GM12878 (cell line): ENCODE measurements at regions not wholly inside any gene's neighbourhood (a gene's known extent, or its start where the extent isn't known, plus 50 kb on each side); places are given as distances from the start of the nearest gene placed in this dataset.

Source experiments
- ATAC-seq: fragments of 200-7000 bp; cut with Tn5 transposase; 3 replicates; pipeline ENCODE4 v1.9.1; 2020; ENCODE audit warnings: mild to moderate bottlenecking, moderate library complexity
- BruUV-seq: library from RNA; stranded (reverse); fragments of 400-500 nt; replicated peaks from 2 replicates; lab custom pipeline; 2021; lab: Mats Ljungman, UMichigan
- CTCF ChIA-PET: fragments of 300-600 bp; sonication (Branson Sonifier 250); formaldehyde crosslinking; extraction: SDS; loops from one replicate; lab custom pipeline; 2021; ENCODE audit warnings: inconsistent platforms; lab: Yijun Ruan, JAX
- POLR2A ChIA-PET: fragments of 350-600 bp; formaldehyde crosslinking; extraction: SDS; loops from one replicate; lab custom pipeline; 2021; ENCODE audit warnings: inconsistent platforms; lab: Charles Lee
- RAD21 ChIA-PET: fragments of 300-600 bp; sonication (Branson Sonifier 250); formaldehyde crosslinking; loops from one replicate; lab custom pipeline; 2023; ENCODE audit warnings: antibody characterized with exemption; ENCODE audit not compliant: unreplicated experiment; lab: Charles Lee
- SMC1A ChIA-PET: fragments of 300-600 bp; sonication (Branson Sonifier 250); formaldehyde crosslinking; loops from one replicate; lab custom pipeline; 2023; ENCODE audit not compliant: unreplicated experiment, uncharacterized antibody; lab: Charles Lee
- DNase-seq: peaks from one replicate; pipeline ENCODE4 v3.0.0-alpha.2; 2011; ENCODE audit warnings: low read depth, low spot score
- FAIRE-seq: peaks from 3 replicates; lab custom pipeline; 2011; peaks lifted over from hg19 to GRCh38; lab: Jason Lieb, UNC
- H2AFZ ChIP-seq: 2 replicates; pipeline ENCODE4 v1.6.0; 2011; ENCODE audit warnings: low read depth, low read length, control low read depth; ENCODE audit not compliant: control insufficient read depth
- H3K27ac ChIP-seq: 2 replicates; pipeline ENCODE4 v1.5.1; 2011; ENCODE audit warnings: control low read depth; ENCODE audit not compliant: control insufficient read depth, insufficient read depth
- H3K27me3 ChIP-seq, 2 experiments: replicated peaks in 1 of 2; 2 replicates each; pipeline versions ENCODE4 v1.6.0 to v1.6.1; 2011; ENCODE audit warnings: low read length in 1 of 2; ENCODE audit not compliant: control insufficient read depth in 2 of 2, insufficient read depth in 2 of 2
- H3K36me3 ChIP-seq, 2 experiments: 2 replicates each; pipeline ENCODE4 v1.5.1; 2011; ENCODE audit warnings: low read length in 1 of 2; ENCODE audit not compliant: control insufficient read depth in 2 of 2, insufficient read depth in 2 of 2
- H3K4me1 ChIP-seq: 2 replicates; pipeline ENCODE4 v1.6.1; 2011; ENCODE audit warnings: mild to moderate bottlenecking, low read length, moderate library complexity, mixed read lengths; ENCODE audit not compliant: control insufficient read depth, insufficient read depth
- H3K4me2 ChIP-seq: 2 replicates; pipeline ENCODE4 v1.6.0; 2011; ENCODE audit warnings: control low read depth; ENCODE audit not compliant: control insufficient read depth, insufficient read depth
- H3K4me3 ChIP-seq: fragments of 200-600 bp; sonication (generic); 2 replicates; pipeline ENCODE4 v1.5.1; 2016
- H3K79me2 ChIP-seq: 2 replicates; pipeline ENCODE4 v1.6.0; 2011; ENCODE audit warnings: low read length; ENCODE audit not compliant: control insufficient read depth, insufficient read depth
- H3K9ac ChIP-seq: 2 replicates; pipeline ENCODE4 v1.8.0; 2011; ENCODE audit warnings: low read length, control low read depth, mixed read lengths; ENCODE audit not compliant: control insufficient read depth, insufficient read depth
- H3K9me3 ChIP-seq: replicated peaks from 3 replicates; pipeline ENCODE4 v1.5.1; 2011; ENCODE audit warnings: mild to moderate bottlenecking, low read length; ENCODE audit not compliant: control insufficient read depth, insufficient read depth
- H4K20me1 ChIP-seq: 2 replicates; pipeline ENCODE4 v1.6.0; 2011; ENCODE audit not compliant: control insufficient read depth, insufficient read depth
- CBFB ChIP-seq: IDR thresholded peaks from 2 replicates; pipeline ENCODE4 v1.6.1; 2016; ENCODE audit warnings: antibody characterized with exemption, low read depth
- PKNOX1 ChIP-seq: fragments of 450-650 bp; IDR thresholded peaks from 2 replicates; pipeline ENCODE4 v1.6.1; 2016; ENCODE audit warnings: mild to moderate bottlenecking
- SRF ChIP-seq, 2 experiments: IDR thresholded peaks; 2 replicates each; pipeline ENCODE4 v1.6.1; 2011; ENCODE audit warnings: low read depth in 2 of 2, low read length in 2 of 2, mild to moderate bottlenecking in 1 of 2, moderate library complexity in 1 of 2
- ZNF217 ChIP-seq: fragments of 450-650 bp; IDR thresholded peaks from 2 replicates; pipeline ENCODE4 v1.6.1; 2017; ENCODE audit warnings: antibody characterized with exemption, mild to moderate bottlenecking
- WGBS: methylation state at CpG from one replicate; pipeline ENCODE4 v1.1.6; 2016; ENCODE audit warnings: low lambda C conversion rate; ENCODE audit not compliant: insufficient replicate concordance, insufficient coverage; ENCODE audit errors: missing lambda C conversion rate; 5-methylcytosine and 5-hydroxymethylcytosine counted together
- in situ Hi-C: fragments of 300-500 bp; cut with MboI; formaldehyde crosslinking; loops from 9 replicates; pipeline ENCODE4 v1.14.3; 2018; ENCODE audit warnings: mixed read lengths
- intact Hi-C: fragments of 100-400 bp; cut with micrococcal nuclease; formaldehyde crosslinking; loops from one replicate; pipeline ENCODE4 v1.14.2; 2022; ENCODE audit not compliant: unreplicated experiment
- TF ChIP-seq, protein P1 (sequence below): fragments of 450-650 bp; IDR thresholded peaks from 2 replicates; pipeline ENCODE4 v1.6.1; 2018; ENCODE audit warnings: mild to moderate bottlenecking, low read depth, moderate library complexity; ENCODE audit not compliant: partially characterized antibody

- TF ChIP-seq, protein P1, sequence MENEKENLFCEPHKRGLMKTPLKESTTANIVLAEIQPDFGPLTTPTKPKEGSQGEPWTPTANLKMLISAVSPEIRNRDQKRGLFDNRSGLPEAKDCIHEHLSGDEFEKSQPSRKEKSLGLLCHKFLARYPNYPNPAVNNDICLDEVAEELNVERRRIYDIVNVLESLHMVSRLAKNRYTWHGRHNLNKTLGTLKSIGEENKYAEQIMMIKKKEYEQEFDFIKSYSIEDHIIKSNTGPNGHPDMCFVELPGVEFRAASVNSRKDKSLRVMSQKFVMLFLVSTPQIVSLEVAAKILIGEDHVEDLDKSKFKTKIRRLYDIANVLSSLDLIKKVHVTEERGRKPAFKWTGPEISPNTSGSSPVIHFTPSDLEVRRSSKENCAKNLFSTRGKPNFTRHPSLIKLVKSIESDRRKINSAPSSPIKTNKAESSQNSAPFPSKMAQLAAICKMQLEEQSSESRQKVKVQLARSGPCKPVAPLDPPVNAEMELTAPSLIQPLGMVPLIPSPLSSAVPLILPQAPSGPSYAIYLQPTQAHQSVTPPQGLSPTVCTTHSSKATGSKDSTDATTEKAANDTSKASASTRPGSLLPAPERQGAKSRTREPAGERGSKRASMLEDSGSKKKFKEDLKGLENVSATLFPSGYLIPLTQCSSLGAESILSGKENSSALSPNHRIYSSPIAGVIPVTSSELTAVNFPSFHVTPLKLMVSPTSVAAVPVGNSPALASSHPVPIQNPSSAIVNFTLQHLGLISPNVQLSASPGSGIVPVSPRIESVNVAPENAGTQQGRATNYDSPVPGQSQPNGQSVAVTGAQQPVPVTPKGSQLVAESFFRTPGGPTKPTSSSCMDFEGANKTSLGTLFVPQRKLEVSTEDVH: no peak
- TF ChIP-seq SRF (IDR thresholded peaks at IDR 0.05; ENCODE audit: low read depth in 2 of 2, low read length in 2 of 2): no peak
- TF ChIP-seq ZNF217: no peak
- no peak for TF ChIP-seq PKNOX1
These were observed 624.9 kb upstream of the TBX3 start (continued) for GRCh38 chr12:115308918-115309317.

GRCh38 chr12:115306380-115306779 is 622.4 kb upstream of the TBX3 start:
- Histone ChIP-seq H2AFZ (no peak overlapping the region), H3K4me1 (no peaks in the 10 kb centered on the region), H3K9ac (no peak overlapping the region), H4K20me1 (no peaks in the 10 kb centered on the region), H3K9me3 (no peaks in the 10 kb centered on the region), H3K36me3 (no peaks in the 10 kb centered on the region), H3K27me3 (no peaks in the 10 kb centered on the region), H3K27ac (no peak overlapping the region), H3K4me3 (no peak overlapping the region), H3K79me2 (no peaks in the 10 kb centered on the region), H3K4me2 (no peak overlapping the region)
- BruUV-seq: no TSS peak
- no peak for FAIRE-seq
- ATAC-seq: no peak
- in situ Hi-C loops (no loop called here), intact Hi-C loops (no loop called here)
- ChIA-PET RAD21 (no interaction called here), POLR2A (no interaction called here), SMC1A (no interaction called here), CTCF (interaction anchor here (1.2 kb wide), 1 partner anchor 47 kb away, joined by 3 read pairs; no protein-coding TSS in a partner anchor)
- 33% methylated on average over 4 of the region's 4 CpGs for WGBS
- no peak for DNase-seq
- TF ChIP-seq CBFB: no peak
